Fibroblast of peridontal ligament (primary cell): ENCODE measurements at regions not wholly inside any gene's neighbourhood (a gene's known extent, or its start where the extent isn't known, plus 50 kb on each side); places are given as distances from the start of the nearest gene placed in this dataset.
"Not testable (repeated sequence)": the region's sequence is repeated elsewhere in the genome, so short reads cannot be mapped to it uniquely, and the experiment has no call there.

ENCODE experiments used
- DNase-seq: peaks from one replicate; pipeline ENCODE4 v3.0.0-alpha.2; 2010; ENCODE audit errors: extremely low read depth

DNA sequence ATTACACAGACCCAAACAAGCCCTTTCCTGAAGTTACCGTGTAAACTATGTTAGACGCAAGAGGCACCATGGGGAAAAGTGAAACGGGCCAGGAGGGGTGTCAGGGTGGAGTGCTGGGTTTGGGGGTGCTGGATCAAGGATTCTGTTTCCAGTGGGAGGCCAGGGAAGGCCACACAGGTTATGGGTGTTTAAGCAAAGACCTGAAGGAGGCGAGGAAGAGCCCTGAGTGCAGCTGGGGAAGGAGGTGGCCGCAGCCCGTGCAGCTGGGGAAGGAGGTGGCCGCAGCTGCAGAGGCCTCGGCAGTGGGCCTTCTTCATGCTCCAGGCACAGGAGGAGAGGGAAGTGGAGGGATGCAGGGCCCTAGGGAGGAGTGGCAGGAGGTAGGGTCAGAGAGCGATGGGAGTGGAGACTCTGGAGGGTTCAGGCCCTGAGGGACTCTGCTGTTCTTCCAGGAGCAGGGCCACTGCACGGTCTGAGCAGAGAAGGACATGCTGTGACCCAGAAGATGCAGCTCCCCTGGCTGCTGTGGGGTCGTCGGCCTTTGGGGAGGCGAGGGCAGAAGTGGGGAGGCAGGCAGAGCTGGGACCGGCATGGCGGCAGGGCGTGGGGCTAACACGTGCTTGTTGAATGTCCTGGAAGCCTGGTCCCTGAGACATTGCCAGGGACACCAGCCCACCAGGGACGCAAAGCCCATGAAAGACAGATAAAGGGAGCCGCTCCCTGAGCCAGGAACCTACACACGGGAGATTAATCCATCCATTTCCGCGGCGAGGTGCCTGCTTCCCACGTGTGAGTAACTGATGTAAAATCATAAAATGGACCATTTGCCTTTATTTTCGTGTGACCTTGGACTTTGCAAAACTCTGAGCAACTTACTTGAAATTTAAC is 1049.1 kb downstream of the BRD1 start:
- DNase-seq, result no peak

GRCh38 chr22:48772286-48772907 is 1055.3 kb downstream of the BRD1 start:
- DNase-seq, result no peak

DNA sequence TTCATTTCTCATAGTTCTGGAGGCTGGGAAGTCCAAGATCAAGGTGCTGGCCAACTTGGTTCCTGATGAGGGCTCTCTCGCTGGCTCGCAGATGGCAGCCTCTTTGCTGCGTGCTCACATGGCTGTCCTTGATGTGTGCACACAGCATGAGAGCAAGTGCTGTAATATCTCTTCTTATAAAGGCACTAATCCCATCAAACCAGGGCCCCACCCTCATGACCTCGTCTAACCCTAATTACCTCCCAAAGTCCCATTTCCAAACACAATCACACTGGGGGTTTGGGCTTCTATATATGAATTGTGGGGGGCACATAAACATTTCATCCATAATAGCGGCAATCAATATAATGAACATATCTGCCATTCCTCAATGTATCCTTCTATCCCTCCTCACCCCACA is 1062.1 kb downstream of the BRD1 start:
- DNase-seq, result no peak

- DNase-seq, result no peak
Measured at GRCh38 chr22:48761546-48761945, 1066.1 kb downstream of the BRD1 start.

- DNase-seq, result no peak
Measured at GRCh38 chr22:48760481-48761390, 1066.9 kb downstream of the BRD1 start.

DNA sequence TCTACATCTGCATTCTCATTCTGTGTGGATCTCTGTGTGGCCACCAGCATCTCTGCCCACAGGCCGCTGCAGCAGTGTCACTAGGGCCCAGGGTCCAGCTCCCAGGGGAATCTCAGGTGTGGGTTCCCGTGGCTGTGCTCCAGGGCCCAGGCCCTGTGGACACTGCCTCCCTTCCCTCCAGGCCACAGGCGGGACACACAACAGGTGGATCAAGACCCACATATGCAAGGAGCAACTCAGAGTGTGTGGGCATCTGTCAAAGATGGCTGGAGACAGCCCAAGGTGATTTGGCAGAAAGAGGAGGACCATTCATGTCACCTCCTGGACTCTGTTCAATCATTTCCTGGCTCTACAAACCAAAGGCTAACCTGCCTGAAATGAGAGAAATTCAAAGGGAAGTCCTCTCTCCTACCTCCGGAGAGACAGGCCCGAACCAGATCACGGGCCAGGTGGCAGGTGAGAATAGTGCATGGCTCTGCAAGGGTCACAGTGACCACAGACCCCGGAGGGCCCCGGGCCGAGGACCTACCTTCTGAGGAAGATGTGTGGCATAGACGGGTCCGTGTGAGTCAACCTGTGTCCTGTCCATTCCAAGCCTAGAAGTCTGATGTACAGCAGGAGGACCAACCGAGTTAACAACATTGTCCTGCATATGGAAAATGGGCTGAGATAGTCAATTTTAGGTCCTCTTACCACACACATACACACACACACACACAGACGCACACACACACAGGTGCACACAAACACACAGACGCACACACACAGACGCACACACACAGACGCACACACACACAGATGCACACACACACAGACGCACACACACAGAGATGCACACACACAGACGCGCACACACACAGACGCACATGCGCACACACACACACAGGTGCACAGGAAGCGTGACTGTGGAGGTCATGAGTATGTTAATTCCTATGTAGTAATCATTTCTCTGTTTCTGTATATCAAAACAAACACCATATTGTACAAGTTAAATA is 1068.5 kb downstream of the BRD1 start:
- no peak for DNase-seq

DNA sequence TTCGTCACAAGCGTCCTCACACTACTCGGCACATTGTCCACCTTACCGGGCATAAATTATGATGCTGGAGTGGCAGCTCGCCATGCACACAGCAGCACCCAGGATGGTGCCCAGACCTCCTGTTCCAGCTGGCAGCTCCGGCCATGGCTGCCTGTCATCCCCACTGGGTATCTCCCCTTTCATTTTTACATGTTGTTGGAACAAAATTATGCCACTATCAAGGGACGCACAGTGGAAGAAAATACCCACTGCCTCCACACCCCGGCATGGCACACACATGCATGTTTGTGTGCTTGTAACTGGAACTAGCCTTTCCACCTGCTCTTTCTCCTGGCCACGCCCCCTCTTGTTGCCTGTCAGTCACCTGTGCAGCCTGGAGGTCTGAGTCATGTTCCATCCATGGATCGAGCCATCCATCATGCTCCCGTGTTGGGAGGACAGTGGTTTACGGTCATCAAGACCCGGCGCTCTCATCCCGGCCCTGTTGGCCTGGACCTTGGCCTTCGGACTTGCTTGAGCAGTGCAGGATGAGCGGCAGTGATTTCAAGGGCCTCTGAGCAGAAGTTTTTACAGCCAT is 1069.6 kb downstream of the BRD1 start:
- no peak for DNase-seq

DNA sequence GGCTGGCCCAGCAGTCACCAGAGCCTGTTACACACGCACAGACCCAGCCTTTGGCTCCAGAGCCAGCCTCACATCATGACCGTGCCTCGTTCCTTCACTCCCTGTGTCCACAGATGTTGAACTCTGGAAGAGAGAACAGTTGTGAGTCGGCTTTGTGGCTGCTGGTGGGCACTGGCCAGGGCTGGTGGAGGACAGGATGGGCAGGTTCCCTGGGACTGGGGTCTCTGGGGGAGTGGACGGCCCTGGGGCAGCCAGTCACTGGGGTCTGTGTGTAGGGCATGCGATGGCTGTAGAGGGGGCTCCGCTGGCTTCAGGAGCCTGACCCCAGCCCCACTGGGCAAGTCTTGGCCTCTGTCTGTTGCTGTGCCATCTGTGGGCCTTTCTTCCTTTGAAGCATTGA is 1070.1 kb downstream of the BRD1 start:
- no peak for DNase-seq

DNA sequence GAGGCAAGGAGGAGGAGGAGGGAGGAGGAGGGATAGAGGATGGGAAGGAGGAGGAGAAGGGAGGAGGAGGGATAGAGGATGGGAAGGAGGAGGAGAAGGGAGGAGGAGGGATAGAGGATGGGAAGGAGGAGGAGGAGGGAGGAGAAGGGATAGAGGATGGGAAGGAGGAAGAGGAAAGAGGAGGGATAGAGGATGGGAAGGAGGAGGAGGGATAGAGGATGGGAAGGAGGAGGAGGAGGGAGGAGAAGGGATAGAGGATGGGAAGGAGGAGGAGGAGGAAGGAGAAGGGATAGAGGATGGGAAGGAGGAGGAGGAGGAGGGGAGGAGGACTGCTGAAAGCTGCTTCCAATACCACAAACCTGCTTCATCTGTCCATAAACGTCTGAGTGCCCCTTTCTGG is 1070.5 kb downstream of the BRD1 start:
- not testable (repeated sequence) for DNase-seq

GRCh38 chr22:48756146-48757111 is 1071.2 kb downstream of the BRD1 start:
- no peak for DNase-seq

DNA sequence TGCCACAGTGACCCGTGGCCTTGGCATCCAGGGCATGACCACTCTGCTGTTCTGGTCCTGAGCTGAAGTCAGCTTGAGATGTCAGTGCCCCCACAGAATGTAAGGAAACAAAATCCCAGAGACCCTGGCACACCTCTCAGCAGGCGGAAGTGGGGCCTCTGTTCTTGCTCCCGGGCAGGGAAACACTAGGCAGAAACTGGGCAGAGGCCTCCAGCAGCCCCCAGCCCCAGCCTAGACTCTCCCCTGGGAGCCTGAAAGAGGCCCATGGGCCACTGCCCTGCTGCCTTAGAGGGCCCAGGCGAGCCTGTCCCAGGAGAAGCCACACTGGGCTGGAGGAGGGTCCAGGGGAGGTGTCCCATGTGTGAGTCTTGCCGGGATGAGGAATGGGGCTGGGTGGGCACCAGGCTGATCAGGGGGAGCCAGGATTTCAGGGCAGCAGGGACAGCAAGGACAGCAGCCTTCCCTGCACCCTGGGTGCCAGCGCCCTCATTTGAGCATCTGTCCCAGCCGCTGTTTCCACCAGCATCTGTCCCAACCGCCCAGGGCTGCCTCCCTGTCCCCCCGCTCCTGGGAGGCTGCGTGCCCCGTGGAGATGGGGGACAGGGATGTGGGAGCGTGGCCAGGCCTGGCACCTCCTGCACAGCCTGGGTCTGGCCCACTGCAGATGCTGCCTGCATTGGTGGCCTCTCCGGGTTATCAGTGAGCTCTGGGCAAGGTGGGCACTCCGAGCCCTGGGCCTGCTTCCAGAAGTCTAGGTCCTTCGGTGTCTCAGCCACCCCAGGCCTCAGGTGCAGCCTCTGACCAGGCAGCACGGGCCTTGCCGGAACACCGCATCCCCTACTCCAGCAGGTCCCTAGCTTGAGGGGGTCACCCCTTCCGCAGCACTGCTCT is 1072.4 kb downstream of the BRD1 start:
- DNase-seq, result no peak

DNA sequence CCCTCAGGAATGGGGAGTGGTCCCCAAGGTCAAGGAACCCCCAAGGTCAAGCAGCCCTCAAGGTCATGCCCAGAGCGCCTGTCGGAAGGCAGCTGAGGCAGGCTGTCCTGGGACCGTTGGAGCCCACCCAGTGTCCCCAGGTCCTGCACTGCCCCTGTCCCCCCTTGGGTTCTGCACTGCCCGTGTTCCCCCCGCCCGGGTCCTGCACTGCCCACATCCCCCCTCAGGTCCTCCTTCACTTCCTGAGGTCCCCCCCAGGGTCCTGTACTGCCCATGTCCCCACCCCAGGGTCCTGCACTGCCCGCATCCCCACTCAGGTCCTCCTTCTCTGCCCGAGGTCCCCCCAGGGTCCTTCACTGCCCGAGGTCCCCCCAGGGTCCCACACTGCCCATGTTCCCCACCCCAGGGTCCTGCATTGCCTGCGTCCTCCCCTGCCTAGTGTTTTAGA is 1073.0 kb downstream of the BRD1 start:
- DNase-seq, result no peak

DNA sequence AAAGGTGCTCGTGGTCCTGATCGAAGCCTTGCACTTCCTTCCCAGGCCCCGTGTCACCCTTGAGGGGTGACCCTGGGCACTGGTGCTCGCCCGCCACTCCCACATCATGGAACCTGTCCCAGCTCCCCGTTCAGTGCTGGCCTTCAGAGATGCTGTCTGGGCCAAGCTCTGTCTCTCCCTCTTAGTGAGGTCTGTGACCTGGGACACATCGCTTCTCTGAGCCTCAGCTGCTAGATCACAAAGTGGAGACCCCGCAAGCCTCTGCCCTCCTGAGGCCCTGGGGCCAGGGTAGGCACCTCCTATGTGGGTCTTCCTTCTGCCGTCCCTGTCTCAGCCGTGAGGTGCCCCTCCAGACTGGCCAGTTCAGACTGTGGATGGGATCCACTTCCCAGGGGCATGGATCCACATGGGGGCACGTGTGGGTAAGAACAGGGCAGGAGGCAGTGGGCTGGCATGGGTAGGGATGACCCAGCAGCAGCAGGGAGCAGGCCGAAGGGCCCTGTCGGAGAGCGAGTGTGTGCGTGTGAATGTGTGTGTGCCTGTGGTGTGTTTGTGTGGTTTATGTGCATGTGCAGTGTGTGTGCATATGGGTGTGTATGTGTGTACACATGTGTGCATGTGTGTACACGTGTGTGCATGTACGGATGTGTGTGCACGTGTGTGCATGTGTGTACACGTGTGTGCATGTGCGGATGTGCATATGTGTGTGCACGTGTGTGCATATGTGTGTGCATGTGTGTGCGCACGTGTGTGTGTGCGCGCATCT is 1073.7 kb downstream of the BRD1 start:
- DNase-seq, result no peak

- DNase-seq, result no peak
Measured at GRCh38 chr22:48753381-48753730, 1074.3 kb downstream of the BRD1 start.

DNA sequence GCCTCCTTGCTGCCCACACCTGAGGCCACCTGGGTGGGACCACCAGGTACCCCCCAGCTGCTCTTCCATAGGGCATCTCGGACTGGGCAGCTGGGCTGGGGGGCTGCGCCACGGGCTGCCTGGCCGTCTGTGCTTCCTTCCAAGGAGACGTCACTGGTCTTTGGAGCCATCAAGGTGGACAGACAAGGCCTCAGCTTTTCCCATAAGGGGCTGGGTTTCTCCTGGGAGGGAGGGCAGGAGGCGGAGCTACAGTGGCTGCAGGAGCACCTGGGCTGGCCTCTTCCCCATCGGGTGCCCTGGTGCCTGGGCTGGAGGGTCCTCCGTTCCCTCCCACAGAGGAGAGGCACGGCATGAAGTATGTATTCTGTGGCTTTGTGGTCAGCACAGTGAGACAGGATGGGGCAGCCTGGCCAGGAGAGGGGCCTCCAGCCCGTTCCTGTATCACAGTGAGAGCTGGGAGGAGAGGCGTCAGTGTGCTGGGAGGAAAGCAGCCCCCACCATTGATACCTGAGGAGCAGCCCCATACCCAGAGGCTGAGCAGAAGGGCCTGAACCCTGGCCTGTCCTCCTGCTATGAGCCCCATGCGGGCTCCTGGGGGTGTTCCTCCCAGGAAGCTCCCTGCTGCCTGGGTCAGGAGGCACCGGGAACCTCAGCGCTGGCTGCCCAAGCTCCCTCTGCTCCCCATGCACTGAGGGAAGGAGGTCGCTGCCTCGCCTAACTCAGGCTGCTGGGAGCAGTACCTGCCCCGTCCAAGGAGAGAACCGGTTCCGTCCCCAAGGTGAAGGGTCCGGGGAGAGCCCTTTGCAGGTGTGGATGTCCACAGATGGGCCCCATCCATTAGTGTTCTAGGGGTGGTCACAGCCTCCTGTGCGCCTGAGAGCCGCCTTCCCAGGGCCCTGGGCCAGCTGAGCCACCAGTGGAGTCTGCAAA is 1075.0 kb downstream of the BRD1 start:
- DNase-seq, result no peak
